ENCODE measurements at regions not wholly inside any gene's neighbourhood (a gene's known extent, or its start where the extent isn't known, plus 50 kb on each side); places are given as distances from the start of the nearest gene placed in this dataset.

DNA sequence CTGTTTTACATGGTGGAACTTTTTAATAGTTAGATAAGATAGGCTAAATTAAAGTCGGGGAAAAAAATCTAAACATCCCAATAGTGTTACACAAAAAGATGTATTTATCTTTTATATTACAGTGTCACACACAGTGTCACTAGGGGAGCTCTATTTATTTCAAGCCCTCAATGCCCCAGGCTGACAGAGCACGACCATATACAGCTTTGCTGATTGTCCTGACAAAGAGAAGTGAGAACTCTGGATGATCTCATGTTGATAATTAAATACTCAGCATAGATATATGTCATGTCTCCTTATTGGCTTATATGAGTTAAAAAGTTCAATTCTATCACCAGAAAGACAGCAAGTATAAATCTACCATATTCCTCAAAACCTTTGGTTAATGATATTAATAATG is 594.3 kb downstream of the LRFN5 start:
- no peak for DNase-seq (ENCODE audit: low read depth)

- DNase-seq (ENCODE audit: low read depth), result no peak
Observed at GRCh38 chr14:42198010-42198409, 591.3 kb downstream of the LRFN5 start.

GRCh38 chr14:42192738-42193653 is 586.3 kb downstream of the LRFN5 start:
- no peak for DNase-seq (ENCODE audit: low read depth)

- DNase-seq (ENCODE audit: low read depth), result no peak
Observed at GRCh38 chr14:42190744-42191143, 584.1 kb downstream of the LRFN5 start.

- no peak for DNase-seq (ENCODE audit: low read depth)
Observed at GRCh38 chr14:42187846-42188245, 581.2 kb downstream of the LRFN5 start.

DNA sequence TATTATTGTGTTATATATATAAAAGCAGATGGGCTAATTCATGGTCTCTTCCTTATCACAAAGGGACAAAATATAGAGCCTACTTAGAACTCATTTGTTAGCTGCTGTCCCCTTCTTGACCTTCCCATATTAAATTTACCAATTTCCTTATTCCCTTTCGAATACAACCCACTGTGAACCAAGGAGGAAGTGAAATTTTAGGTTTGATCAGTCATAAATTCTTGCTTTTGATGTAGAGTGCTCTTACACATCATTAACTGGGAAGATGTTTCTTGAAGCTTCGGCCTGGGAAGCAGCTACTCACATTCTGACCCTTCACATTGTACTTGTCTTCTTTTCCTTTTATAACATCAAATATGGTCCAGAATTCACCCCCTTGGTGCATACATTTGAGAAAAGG is 579.0 kb downstream of the LRFN5 start:
- DNase-seq (ENCODE audit: low read depth), result no peak

DNA sequence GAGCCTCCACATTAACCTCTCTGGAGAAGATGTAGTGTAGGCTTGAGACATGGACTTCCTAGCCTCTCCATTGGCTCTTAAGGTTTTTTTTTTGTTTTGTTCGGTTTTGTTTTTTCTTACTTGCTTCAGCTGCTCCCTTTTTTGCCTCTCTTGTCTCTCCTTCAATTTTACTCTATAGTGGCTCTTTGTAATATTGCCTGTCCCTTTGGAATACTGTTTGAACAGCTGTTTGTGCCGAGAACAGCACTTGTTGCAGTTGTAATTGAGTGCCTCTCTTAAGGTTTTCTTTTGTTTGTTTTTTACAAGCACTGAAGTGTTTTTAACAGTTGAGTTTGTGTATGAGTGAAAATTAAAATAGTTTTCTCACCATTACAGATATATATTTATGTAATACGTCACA is 567.7 kb downstream of the LRFN5 start:
- no peak for DNase-seq (ENCODE audit: low read depth)

- DNase-seq (ENCODE audit: low read depth), result no peak
Observed at GRCh38 chr14:42173206-42173605, 566.5 kb downstream of the LRFN5 start.

- DNase-seq (ENCODE audit: low read depth), result no peak
Observed at GRCh38 chr14:42172304-42172703, 565.6 kb downstream of the LRFN5 start.

- no peak for DNase-seq (ENCODE audit: low read depth)
Observed at GRCh38 chr14:42163136-42163535, 556.5 kb downstream of the LRFN5 start.

DNA sequence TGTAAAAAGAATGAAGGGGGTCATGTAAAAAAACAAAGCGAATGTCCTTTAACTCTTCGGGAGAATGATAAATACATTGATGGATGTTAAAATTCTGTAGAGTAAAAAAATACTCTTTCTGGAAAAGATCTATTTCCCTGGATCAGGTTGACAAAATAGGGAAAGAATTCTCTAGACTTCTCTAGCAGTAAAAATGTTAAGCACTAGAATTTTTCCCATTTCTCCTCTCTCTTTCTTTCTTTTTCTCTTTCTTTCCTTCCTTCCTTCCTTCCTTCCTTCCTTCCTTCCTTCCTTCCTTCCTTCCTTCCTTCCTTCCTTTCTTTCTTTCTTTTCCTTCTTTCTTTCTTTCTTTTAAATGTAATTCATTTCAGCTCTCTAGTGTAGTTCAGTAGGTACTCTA is 552.5 kb downstream of the LRFN5 start:
- DNase-seq (ENCODE audit: low read depth), result no peak

DNA sequence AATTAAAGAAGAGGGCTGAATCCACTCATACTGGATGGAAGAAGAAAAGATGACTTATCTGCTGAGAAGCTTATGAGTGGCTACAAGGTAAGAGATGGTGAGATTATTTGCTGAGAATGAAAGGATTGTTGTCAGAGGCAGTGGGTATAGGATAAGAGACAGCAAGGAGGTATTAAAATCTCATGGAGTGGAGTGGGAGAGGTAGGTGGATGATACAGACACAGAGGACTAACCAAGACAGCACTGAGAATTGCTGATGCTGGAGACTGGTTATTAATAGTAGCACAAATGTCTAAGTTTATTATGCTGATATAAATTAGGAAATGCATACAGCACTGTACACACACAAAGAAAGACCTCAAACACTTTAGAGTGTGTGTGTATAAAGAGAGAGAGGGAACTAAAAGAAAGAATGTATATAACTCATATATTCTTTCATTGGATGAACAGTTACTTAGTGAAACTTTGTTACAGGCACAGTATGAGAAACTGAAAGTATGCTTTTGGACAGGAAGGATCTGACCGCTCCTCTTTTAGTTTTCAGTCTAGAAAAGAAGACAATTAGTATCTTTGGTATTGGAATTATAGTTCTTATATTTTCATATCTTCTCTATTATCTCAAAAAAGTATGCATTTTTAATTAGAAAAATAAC is 543.1 kb downstream of the LRFN5 start:
- no peak for DNase-seq (ENCODE audit: low read depth)

- DNase-seq (ENCODE audit: low read depth), result no peak
Observed at GRCh38 chr14:42145766-42146165, 539.1 kb downstream of the LRFN5 start.

- DNase-seq (ENCODE audit: low read depth), result no peak
Observed at GRCh38 chr14:42143114-42143513, 536.4 kb downstream of the LRFN5 start.

DNA sequence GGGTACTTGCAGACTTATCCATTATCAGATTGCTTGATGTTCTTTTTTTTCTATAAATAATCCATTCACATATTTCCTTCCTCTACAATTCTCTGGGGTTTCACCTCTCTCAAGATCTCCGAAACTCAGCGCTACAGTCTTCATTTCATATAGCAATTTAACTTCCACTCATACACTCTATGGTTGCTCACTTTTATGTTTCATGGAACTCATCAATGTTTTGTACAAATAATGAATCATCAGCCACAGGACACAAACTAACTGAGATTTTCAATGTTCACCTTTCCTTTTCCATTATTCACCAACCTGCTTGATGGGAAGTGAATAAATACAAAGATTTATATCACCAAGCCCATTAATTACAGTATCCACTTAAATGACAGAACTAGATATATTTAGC is 534.7 kb downstream of the LRFN5 start:
- no peak for DNase-seq (ENCODE audit: low read depth)

- no peak for DNase-seq (ENCODE audit: low read depth)
Observed at GRCh38 chr14:42140831-42141279, 534.2 kb downstream of the LRFN5 start.

- DNase-seq (ENCODE audit: low read depth), result no peak
Observed at GRCh38 chr14:42140001-42140400, 533.3 kb downstream of the LRFN5 start.

GRCh38 chr14:42138406-42138805 is 531.7 kb downstream of the LRFN5 start:
- DNase-seq (ENCODE audit: low read depth), result no peak

GRCh38 chr14:42130815-42131214 is 524.1 kb downstream of the LRFN5 start:
- no peak for DNase-seq (ENCODE audit: low read depth)

- no peak for DNase-seq (ENCODE audit: low read depth)
Observed at GRCh38 chr14:42123526-42123925, 516.9 kb downstream of the LRFN5 start.

GRCh38 chr14:42113358-42114069 is 506.8 kb downstream of the LRFN5 start:
- DNase-seq (ENCODE audit: low read depth), result no peak

DNA sequence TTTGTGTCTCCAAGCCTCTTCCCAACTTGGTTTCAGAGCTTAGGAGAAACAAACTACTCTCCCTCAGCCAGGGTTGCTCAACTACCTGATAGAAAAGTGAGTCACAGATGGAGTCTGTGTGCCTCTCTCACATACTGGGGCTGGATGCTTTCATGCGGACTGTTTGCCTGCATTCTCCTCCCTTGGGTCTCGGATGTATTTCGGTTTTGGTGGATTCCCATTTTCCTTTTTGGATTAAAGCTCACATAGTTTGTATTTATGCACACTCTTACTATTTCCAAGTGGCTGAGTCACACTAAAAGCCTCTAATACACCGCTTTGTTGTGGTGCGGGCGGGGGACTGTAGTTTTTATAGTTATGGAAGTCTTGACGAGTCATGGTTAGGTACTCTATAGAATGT is 505.4 kb downstream of the LRFN5 start:
- DNase-seq (ENCODE audit: low read depth), result no peak

- DNase-seq (ENCODE audit: low read depth), result no peak
Observed at GRCh38 chr14:42111355-42111754, 504.7 kb downstream of the LRFN5 start.
